HCT116 (cell line): ENCODE measurements at regions not wholly inside any gene's neighbourhood (a gene's known extent, or its start where the extent isn't known, plus 50 kb on each side); places are given as distances from the start of the nearest gene placed in this dataset.

Source experiments
- ATAC-seq: fragments of 200-7000 bp; cut with Tn5 transposase; 2 replicates; pipeline ENCODE4 v1.9.1; 2020; ENCODE audit warnings: mild to moderate bottlenecking, moderate library complexity
- BruUV-seq: library from RNA; stranded (reverse); fragments of 400-500 nt; replicated peaks from 2 replicates; lab custom pipeline; 2021; lab: Mats Ljungman, UMichigan
- CTCF ChIA-PET: fragments of 300-600 bp; sonication (Branson Sonifier 250); formaldehyde crosslinking; loops from one replicate; lab custom pipeline; 2021; ENCODE audit warnings: antibody characterized with exemption; lab: Charles Lee
- POLR2A ChIA-PET: fragments of 300-600, 350-600 bp; sonication (Branson Sonifier 250); formaldehyde crosslinking; loops from one replicate; lab custom pipeline; 2021; ENCODE audit warnings: antibody characterized with exemption; lab: Charles Lee
- RAD21 ChIA-PET, 2 experiments: fragments of 300-600 bp; sonication (Branson Sonifier 250); formaldehyde crosslinking; loops; one replicate each; lab custom pipeline; 2023; ENCODE audit warnings: low total read pairs in 2 of 2; ENCODE audit not compliant: uncharacterized antibody in 2 of 2, unreplicated experiment in 2 of 2, low non-redundant PET in 1 of 2; lab: Charles Lee
- DNase-seq: peaks from one replicate; pipeline ENCODE4 v3.0.0-alpha.2; 2010; ENCODE audit warnings: low read depth, low spot score
- H2AFZ ChIP-seq: fragments of 200-600 bp; shearing (Covaris generic), sonication (generic); 2 replicates; pipeline ENCODE4 v1.6.1; 2017; ENCODE audit warnings: low read depth, mixed run types, mixed read lengths, antibody characterized with exemption, low read length; ENCODE audit not compliant: poor library complexity, severe bottlenecking
- H3K27ac ChIP-seq: 2 replicates; pipeline ENCODE4 v1.5.1; 2012; ENCODE audit warnings: low read depth, low read length
- H3K27me3 ChIP-seq: fragments of 200-600 bp; sonication (generic); 2 replicates; pipeline ENCODE4 v1.6.1; 2016; ENCODE audit warnings: mixed run types, low read length, mixed read lengths; ENCODE audit not compliant: insufficient read depth
- H3K36me3 ChIP-seq, 2 experiments: fragments of 200-500 bp in 1 of 2; fragments of 200-600 bp in 1 of 2; sonication (Bioruptor generic) in 1 of 2; sonication (generic) in 1 of 2; 2 replicates each; pipeline versions ENCODE4 v1.5.1 to v1.6.1; 2014 to 2016; ENCODE audit warnings: low read length in 2 of 2, inconsistent platforms in 1 of 2, mixed read lengths in 1 of 2, mixed run types in 1 of 2; ENCODE audit not compliant: insufficient read depth in 2 of 2, control insufficient read depth in 1 of 2
- H3K4me1 ChIP-seq, 2 experiments: fragments of 200-600 bp in 1 of 2; sonication (generic) in 1 of 2; 2 replicates each; pipeline versions ENCODE4 v1.5.1 to v1.6.1; 2012 to 2017; ENCODE audit warnings: low read length in 2 of 2, inconsistent platforms in 1 of 2, mild to moderate bottlenecking in 1 of 2, mixed read lengths in 1 of 2, mixed run types in 1 of 2, moderate library complexity in 1 of 2; ENCODE audit not compliant: insufficient read depth in 2 of 2, control insufficient read depth in 1 of 2
- H3K4me2 ChIP-seq: fragments of 200-600 bp; sonication (generic); 2 replicates; pipeline ENCODE4 v1.6.1; 2017; ENCODE audit warnings: mixed run types, low read length, mixed read lengths
- H3K4me3 ChIP-seq, 2 experiments: fragments of 200-600 bp in 1 of 2; sonication (generic) in 1 of 2; replicated peaks in 1 of 2; 2 replicates each; pipeline ENCODE4 v1.5.1; 2011 to 2016; ENCODE audit warnings: low read length in 2 of 2, control low read depth in 1 of 2, low read depth in 1 of 2, mild to moderate bottlenecking in 1 of 2, mixed read lengths in 1 of 2, mixed run types in 1 of 2
- H3K79me2 ChIP-seq: fragments of 200-600 bp; sonication (generic); 2 replicates; pipeline ENCODE4 v1.6.1; 2017; ENCODE audit warnings: mild to moderate bottlenecking, mixed run types, low read length, moderate library complexity, mixed read lengths; ENCODE audit not compliant: insufficient read depth
- H3K9ac ChIP-seq: fragments of 200-600 bp; sonication (generic); 2 replicates; pipeline ENCODE4 v1.6.1; 2016; ENCODE audit warnings: low read length, mixed read lengths
- H3K9me2 ChIP-seq: fragments of 200-600 bp; sonication (generic), shearing (Covaris generic); 2 replicates; pipeline ENCODE4 v1.6.1; 2017; ENCODE audit warnings: mixed run types, mild to moderate bottlenecking, moderate library complexity; ENCODE audit not compliant: insufficient read depth
- H3K9me3 ChIP-seq, 2 experiments: fragments of 200-500 bp in 1 of 2; fragments of 200-600 bp in 1 of 2; sonication (Bioruptor generic) in 1 of 2; sonication (generic) in 1 of 2; 2 replicates each; pipeline ENCODE4 v1.6.1; 2014 to 2017; ENCODE audit warnings: low read length in 2 of 2, mixed read lengths in 2 of 2, inconsistent platforms in 1 of 2, low read depth in 1 of 2, mild to moderate bottlenecking in 1 of 2, mixed run types in 1 of 2, moderate library complexity in 1 of 2; ENCODE audit not compliant: control insufficient read depth in 1 of 2, insufficient read depth in 1 of 2
- H4K20me1 ChIP-seq: fragments of 200-600 bp; sonication (generic), shearing (Covaris generic); 2 replicates; pipeline ENCODE4 v1.6.1; 2017; ENCODE audit warnings: mixed run types, mild to moderate bottlenecking, moderate library complexity; ENCODE audit not compliant: insufficient read depth
- CBX3 ChIP-seq: IDR thresholded peaks from 2 replicates; pipeline ENCODE4 v1.6.1; 2012; ENCODE audit warnings: low read depth
- CEBPB ChIP-seq: IDR thresholded peaks from 2 replicates; pipeline ENCODE4 v1.6.1; 2012; ENCODE audit warnings: low read depth
- EGR1 ChIP-seq: IDR thresholded peaks from 2 replicates; pipeline ENCODE4 v1.6.1; 2012; ENCODE audit warnings: low read depth
- EZH2phosphoT487 ChIP-seq: fragments of 200-600 bp; IDR thresholded peaks from 2 replicates; pipeline ENCODE4 v1.6.1; 2018; ENCODE audit warnings: antibody characterized with exemption, borderline replicate concordance
- FOSL1 ChIP-seq: IDR thresholded peaks from 2 replicates; pipeline ENCODE4 v1.6.1; 2012; ENCODE audit warnings: low read depth
- JUND ChIP-seq: IDR thresholded peaks from 2 replicates; pipeline ENCODE4 v1.6.1; 2012
- POLR2AphosphoS5 ChIP-seq: IDR thresholded peaks from 2 replicates; pipeline ENCODE4 v1.6.1; 2011; ENCODE audit warnings: mild to moderate bottlenecking, low read depth, low read length, moderate library complexity
- SIN3A ChIP-seq: IDR thresholded peaks from 2 replicates; pipeline ENCODE4 v1.6.1; 2012; ENCODE audit warnings: low read depth
- SRF ChIP-seq: IDR thresholded peaks from 2 replicates; pipeline ENCODE4 v1.6.1; 2012; ENCODE audit warnings: low read depth
- TCF7L2 ChIP-seq: IDR thresholded peaks from 2 replicates; pipeline ENCODE4 v1.7.0; 2011; ENCODE audit warnings: borderline replicate concordance, inconsistent platforms; ENCODE audit not compliant: insufficient read depth, insufficient read length; ENCODE audit errors: extremely low read depth
- YY1 ChIP-seq: IDR thresholded peaks from 2 replicates; pipeline ENCODE4 v1.6.1; 2011; ENCODE audit warnings: low read length, low read depth, moderate library complexity, mild to moderate bottlenecking; ENCODE audit not compliant: insufficient replicate concordance; ENCODE audit errors: extremely low read depth
- ZFX ChIP-seq: fragments of 450-650 bp; IDR thresholded peaks from 2 replicates; pipeline ENCODE4 v1.6.1; 2017
- intact Hi-C: fragments of 100-400 bp; cut with micrococcal nuclease; formaldehyde crosslinking; loops from 2 replicates; pipeline ENCODE4 v1.10.0; 2022
- TF ChIP-seq, protein P1 (sequence below): IDR thresholded peaks from 2 replicates; pipeline ENCODE4 v1.6.1; 2012
- TF ChIP-seq, protein P2 (sequence below): IDR thresholded peaks from 2 replicates; pipeline ENCODE4 v1.6.1; 2012; ENCODE audit warnings: low read depth

DNA sequence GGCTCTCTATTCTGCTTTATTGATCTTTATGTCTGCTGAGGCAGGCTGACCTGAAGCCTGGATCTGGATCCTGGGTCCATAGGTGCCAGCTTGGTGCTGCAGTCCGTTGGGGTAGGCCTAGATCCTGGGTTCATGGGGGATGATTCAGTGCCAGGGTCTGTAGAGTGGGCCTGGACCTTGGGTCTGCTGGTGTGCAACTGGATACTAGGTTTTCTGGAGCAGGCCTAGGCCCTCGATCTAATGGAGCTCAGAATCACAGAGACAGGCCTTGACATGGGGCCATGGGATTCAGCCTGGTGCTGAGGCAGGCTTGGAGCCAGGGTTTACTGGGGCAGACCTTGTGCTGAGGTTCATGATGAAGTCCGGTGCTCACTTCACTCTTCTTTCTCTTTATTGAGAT, 358.6 kb downstream of the TEX13C start:
- Histone ChIP-seq H3K36me3 (no peaks in the 10 kb centered on the region), H3K9ac (no peak overlapping the region), H3K4me1 (no peaks in the 10 kb centered on the region), H3K4me2 (no peak overlapping the region), H3K9me2 (no peaks in the 10 kb centered on the region), H3K4me3 (no peak overlapping the region), H3K79me2 (no peaks in the 10 kb centered on the region), H3K27ac (no peak overlapping the region), H3K9me3 (no peaks in the 10 kb centered on the region), H3K27me3 (no peaks in the 10 kb centered on the region), H2AFZ (no peak overlapping the region), H4K20me1 (no peaks in the 10 kb centered on the region)
- BruUV-seq: no TSS peak
- ChIA-PET POLR2A (no interaction called here), CTCF (no interaction called here), RAD21 (no interaction called here)
- ATAC-seq (no peak), DNase-seq (no peak)
- TF ChIP-seq, protein P1, sequence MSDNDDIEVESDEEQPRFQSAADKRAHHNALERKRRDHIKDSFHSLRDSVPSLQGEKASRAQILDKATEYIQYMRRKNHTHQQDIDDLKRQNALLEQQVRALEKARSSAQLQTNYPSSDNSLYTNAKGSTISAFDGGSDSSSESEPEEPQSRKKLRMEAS: no peak
- TF ChIP-seq CBX3: no peak
- no peak for TF ChIP-seq YY1
- no peak for TF ChIP-seq FOSL1
- TF ChIP-seq JUND: no peak
- TF ChIP-seq, protein P2, sequence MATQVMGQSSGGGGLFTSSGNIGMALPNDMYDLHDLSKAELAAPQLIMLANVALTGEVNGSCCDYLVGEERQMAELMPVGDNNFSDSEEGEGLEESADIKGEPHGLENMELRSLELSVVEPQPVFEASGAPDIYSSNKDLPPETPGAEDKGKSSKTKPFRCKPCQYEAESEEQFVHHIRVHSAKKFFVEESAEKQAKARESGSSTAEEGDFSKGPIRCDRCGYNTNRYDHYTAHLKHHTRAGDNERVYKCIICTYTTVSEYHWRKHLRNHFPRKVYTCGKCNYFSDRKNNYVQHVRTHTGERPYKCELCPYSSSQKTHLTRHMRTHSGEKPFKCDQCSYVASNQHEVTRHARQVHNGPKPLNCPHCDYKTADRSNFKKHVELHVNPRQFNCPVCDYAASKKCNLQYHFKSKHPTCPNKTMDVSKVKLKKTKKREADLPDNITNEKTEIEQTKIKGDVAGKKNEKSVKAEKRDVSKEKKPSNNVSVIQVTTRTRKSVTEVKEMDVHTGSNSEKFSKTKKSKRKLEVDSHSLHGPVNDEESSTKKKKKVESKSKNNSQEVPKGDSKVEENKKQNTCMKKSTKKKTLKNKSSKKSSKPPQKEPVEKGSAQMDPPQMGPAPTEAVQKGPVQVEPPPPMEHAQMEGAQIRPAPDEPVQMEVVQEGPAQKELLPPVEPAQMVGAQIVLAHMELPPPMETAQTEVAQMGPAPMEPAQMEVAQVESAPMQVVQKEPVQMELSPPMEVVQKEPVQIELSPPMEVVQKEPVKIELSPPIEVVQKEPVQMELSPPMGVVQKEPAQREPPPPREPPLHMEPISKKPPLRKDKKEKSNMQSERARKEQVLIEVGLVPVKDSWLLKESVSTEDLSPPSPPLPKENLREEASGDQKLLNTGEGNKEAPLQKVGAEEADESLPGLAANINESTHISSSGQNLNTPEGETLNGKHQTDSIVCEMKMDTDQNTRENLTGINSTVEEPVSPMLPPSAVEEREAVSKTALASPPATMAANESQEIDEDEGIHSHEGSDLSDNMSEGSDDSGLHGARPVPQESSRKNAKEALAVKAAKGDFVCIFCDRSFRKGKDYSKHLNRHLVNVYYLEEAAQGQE: no peak
- no peak for TF ChIP-seq ZFX
- TF ChIP-seq EZH2phosphoT487: no peak
- no peak for TF ChIP-seq TCF7L2
- no peak for TF ChIP-seq POLR2AphosphoS5
- TF ChIP-seq SRF: no peak
- TF ChIP-seq SIN3A: no peak
- no peak for TF ChIP-seq EGR1
- TF ChIP-seq CEBPB: no peak
- intact Hi-C loops: no loop called here
